HG02852 (cell line): ENCODE measurements at regions not wholly inside any gene's neighbourhood (a gene's known extent, or its start where the extent isn't known, plus 50 kb on each side); places are given as distances from the start of the nearest gene placed in this dataset.

ENCODE experiments used
- ATAC-seq: cut with Tn5 transposase; IDR thresholded peaks from one replicate; pipeline ENCODE4 v1.9.1; 2021; ENCODE audit warnings: mild to moderate bottlenecking, moderate library complexity; ENCODE audit not compliant: unreplicated experiment

DNA sequence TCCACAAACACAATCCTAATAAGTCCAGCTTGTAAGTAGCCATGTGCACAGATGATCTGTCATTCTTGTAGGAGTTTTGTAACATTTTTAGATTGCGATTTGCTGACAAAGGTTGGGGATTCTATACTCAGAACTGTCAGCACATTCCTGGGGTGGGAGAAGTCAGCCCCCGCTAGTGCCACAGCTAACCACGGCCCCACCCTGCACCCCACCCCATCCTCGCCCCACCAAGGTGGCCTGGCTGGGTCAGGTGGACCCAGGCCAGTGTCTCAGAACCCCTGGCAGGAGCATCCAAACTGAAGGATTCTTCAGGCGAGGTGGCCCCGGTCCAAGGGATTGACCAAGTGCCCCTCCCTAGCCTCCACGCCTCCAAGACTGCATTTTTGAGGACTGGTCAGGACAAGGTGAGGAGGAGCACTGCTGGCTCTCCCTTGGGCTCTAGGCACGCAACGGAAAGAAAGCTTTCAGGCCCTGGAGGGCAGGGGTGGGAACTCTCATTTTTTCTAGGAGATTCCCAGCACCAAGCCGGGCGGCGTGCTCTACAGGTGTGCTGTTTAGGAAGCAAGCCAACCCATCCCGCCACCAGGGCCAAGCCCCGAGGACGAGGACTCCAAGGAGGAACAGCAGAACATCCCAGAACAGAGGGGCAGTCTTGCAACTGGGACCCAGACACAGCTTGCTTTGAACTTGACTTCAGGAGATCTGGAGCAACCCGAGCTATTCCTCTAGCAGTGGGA is 172.8 kb downstream of the BCL11B start:
- ATAC-seq, result no peak

DNA sequence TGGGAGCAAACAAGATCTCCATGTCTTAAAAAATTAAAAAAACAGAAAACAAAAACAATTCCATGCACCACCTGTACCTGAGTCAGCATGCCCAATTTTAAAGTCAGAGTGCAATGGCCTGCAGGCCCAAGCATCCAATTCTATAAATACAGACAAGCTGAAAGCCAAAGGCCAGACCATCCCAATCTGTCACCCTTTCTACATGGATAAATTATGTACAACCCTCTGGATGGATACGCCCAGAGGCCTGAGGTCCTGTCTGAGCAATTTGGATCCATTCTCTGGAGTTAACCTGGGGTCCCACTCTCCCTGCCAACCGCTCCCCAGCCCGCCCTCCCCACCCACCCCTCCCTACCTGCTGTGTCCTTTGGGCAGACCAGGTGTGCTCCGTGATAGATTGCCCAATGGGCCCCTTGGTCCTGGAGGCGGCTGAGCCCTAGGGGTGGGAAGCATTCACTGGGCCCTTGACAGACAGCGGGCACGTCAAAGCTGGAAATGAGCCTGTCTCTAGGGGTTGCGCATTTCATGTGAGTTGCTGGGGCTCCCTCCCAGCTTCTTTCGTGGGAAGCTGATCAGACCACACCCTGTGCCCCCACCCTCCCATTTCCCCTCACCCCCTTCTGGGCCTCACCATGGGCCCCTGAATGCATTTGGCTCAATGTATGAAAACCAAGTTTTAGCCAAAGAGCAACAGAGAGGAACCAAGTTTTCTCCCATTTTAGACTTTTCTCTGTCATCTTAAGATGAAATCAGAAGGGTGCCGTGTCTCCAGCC is 171.3 kb downstream of the BCL11B start:
- no peak for ATAC-seq

DNA sequence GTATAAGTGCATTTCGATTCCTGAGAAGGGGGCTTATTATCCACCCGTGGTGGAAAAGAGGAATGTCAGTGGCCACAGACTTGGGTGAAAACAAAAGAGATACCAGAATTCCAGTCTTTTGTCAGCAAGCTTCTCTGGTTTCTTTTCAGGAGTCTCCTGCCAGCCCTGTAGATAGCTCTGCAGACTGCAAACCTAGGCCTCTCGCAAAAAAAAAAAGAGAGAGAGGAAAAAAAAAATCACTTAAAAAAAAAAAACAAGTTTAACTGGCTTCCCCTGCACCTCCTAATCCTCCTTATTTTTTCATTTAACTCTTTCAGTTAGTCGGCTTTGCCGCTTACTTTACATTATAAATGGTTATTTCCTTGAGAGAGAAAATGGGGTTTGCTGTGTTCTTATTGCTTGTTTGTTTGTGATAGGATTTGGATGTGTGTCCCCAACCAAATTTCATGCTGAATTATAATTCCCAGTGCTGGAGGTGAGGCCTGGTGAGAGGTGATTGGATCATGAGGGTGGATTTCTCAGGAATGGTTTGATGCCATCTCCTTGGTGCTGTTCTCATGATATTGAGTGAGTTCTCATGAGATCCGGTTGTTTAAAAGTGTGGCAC is 170.0 kb downstream of the BCL11B start:
- ATAC-seq, result no peak

DNA sequence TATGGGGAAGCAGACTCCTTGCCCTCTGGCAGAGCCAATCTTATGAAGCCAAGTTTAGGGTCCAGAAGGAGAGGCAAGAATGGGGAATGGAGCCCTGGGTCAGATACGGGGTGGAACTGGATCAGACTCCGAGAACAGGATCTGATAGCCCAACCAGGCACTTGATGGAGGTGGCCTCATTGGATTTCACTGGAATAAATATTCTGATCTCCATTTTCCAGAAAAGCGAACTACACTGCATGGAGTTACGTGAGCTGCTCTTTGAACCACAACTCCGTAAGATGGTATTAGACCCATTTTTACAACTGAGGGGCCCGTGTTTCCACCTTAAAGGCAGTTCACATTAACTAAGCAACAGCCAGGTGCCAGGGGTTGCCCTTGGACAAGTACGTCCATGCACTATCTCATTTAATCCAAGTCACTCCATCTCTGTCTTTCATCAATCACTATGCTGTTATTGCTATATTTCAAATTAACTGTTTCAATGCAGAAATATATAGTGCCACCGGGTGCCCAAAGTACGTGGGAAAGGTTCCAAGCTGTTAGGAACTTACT is 155.2 kb downstream of the BCL11B start:
- no peak for ATAC-seq

DNA sequence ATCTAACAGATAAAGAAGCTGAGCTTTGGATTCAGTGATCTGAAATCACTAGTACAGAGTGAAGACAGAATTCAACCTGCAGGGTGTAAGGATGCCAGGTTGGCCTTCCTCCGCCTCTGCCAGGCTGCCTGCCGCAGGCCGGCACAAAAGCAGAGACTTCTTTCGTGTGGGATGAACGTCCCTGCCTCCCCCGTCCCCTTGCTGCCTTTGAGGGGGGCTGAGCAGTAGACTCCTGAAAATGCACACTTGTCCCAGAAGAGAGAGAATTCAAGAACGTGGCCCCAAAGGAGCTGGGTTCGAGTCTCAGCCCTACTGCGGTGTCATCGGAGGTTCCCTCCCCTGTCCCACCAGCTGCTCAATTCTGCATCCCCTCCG is 154.3 kb downstream of the BCL11B start:
- ATAC-seq, result no peak

DNA sequence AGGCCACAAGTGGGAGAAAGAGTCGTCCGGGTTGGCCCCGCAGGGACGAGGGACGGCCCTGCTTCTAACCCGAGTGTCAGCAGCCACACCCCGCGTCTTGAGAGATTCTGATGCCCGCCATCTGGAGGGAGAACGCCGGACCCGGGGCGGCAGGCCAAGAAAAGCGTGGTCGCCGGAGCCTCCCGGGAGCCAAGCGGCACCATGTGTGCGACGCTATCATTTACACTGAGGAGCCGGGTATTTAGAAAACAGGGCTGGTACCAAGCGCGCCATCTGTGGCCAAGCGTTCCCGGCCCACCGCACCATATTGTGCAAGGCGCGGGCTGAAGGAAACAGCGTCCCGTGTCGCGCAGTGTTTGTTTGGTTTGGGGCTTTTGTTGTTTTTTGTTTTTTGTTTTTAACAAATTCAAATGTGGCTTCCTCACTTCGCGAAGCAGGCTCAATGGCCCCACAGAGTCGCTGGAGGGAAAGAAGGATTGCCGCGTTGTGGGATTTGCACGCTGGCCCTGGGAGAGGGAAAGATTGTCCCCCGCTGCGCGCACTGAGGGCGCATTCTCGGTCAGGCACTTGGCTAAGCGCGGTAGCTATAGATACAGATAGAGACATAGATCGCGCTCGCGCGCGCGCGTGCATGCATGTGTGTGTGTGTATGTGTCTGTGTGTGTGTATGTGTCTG is 153.8 kb downstream of the BCL11B start:
- ATAC-seq, result no peak

DNA sequence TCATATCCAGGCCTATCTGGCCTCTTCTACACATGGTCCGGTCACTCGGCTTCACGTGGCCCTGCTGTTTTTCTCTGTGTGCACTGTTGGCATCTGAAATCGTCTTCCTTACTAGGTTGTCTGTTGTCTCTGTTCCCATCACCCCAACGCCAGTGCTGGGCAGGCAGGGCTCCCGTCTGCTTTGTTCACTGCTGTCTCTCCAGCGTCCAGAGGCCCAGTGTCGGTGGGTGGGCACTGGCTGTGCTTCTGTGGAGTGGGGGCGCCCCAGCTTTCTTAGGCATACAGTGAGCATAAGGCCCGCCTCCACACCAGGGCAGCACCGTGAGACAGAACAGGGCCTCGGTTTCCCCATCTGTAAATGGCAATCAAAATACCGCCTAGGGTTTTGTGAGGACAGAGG is 153.1 kb downstream of the BCL11B start:
- no peak for ATAC-seq
